Endothelial cell of umbilical vein (primary cell): ENCODE measurements at regions not wholly inside any gene's neighbourhood (a gene's known extent, or its start where the extent isn't known, plus 50 kb on each side); places are given as distances from the start of the nearest gene placed in this dataset.

Experiments
- EZH2 ChIP-seq: IDR thresholded peaks from 2 replicates; pipeline ENCODE4 v1.6.1; 2012; ENCODE audit warnings: borderline replicate concordance, low read depth, mild to moderate bottlenecking, moderate library complexity, low read length, inconsistent platforms; ENCODE audit not compliant: severe bottlenecking
- FOS ChIP-seq: IDR thresholded peaks from 2 replicates; pipeline ENCODE4 v1.6.1; 2011; ENCODE audit warnings: mild to moderate bottlenecking, low read length, moderate library complexity, borderline replicate concordance; ENCODE audit not compliant: insufficient read depth
- MYC ChIP-seq: IDR thresholded peaks from one replicate; pipeline ENCODE4 v1.6.1; 2011; ENCODE audit warnings: mild to moderate bottlenecking, low read depth, low read length
- POLR2A ChIP-seq: IDR thresholded peaks from 2 replicates; pipeline ENCODE4 v1.6.1; 2012; ENCODE audit warnings: low read depth, mild to moderate bottlenecking, control low read depth, low read length
- POLR2AphosphoS5 ChIP-seq: IDR thresholded peaks from 2 replicates; pipeline ENCODE4 v1.6.1; 2012; ENCODE audit warnings: low read depth, mild to moderate bottlenecking, control low read depth, low read length, moderate library complexity; ENCODE audit not compliant: insufficient read depth
- TF ChIP-seq, protein P1 (sequence below), 2 donors: IDR thresholded peaks; 1 replicate in 1 of 2; 2 replicates in 1 of 2; pipeline ENCODE4 v1.5.1; 2011; ENCODE audit warnings: low read length in 2 of 2, mild to moderate bottlenecking in 2 of 2, moderate library complexity in 2 of 2, control low read depth in 1 of 2, inconsistent platforms in 1 of 2, low read depth in 1 of 2; ENCODE audit not compliant: insufficient read depth in 1 of 2; ENCODE audit errors: extremely low read depth in 1 of 2
- TF ChIP-seq, protein P2 (sequence below): IDR thresholded peaks from 2 replicates; pipeline ENCODE4 v1.6.1; 2011; ENCODE audit not compliant: insufficient read depth, insufficient read length

DNA sequence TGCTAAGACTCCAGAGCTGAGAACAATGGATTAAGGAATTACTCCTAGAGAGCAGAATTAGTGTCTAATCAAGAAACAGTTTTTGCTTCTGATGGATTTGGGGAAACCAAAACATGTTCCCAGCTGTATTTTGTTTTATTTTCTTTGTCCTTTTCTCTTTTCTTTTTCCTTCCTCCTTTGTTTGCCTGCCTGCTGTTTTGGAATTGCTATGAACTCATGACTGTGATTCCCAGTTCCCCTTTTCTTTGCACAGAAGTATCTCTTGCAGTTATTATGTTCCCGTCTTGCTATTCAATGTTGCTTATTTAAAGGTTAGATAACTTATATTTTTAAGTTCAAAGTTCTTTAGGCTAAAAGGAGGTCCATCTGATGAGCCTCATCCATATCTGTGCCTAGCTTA is 77.0 kb upstream of the GBE1 start:
- TF ChIP-seq, protein P1, sequence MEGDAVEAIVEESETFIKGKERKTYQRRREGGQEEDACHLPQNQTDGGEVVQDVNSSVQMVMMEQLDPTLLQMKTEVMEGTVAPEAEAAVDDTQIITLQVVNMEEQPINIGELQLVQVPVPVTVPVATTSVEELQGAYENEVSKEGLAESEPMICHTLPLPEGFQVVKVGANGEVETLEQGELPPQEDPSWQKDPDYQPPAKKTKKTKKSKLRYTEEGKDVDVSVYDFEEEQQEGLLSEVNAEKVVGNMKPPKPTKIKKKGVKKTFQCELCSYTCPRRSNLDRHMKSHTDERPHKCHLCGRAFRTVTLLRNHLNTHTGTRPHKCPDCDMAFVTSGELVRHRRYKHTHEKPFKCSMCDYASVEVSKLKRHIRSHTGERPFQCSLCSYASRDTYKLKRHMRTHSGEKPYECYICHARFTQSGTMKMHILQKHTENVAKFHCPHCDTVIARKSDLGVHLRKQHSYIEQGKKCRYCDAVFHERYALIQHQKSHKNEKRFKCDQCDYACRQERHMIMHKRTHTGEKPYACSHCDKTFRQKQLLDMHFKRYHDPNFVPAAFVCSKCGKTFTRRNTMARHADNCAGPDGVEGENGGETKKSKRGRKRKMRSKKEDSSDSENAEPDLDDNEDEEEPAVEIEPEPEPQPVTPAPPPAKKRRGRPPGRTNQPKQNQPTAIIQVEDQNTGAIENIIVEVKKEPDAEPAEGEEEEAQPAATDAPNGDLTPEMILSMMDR (IDR thresholded peaks at IDR 0.05; ENCODE audit: extremely low read depth in 1 of 2, insufficient read depth in 1 of 2, low read depth in 1 of 2, low read length in 2 of 2), result no peak
- TF ChIP-seq EZH2 (no peak), POLR2A (no peak), POLR2AphosphoS5 (no peak), MYC (no peak), FOS (no peak)
- TF ChIP-seq, protein P2, sequence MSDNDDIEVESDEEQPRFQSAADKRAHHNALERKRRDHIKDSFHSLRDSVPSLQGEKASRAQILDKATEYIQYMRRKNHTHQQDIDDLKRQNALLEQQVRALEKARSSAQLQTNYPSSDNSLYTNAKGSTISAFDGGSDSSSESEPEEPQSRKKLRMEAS, result no peak
